ENCODE measurements at regions not wholly inside any gene's neighbourhood (a gene's known extent, or its start where the extent isn't known, plus 50 kb on each side); places are given as distances from the start of the nearest gene placed in this dataset.
"Not testable (repeated sequence)": the region's sequence is repeated elsewhere in the genome, so short reads cannot be mapped to it uniquely, and the experiment has no call there.

DNA sequence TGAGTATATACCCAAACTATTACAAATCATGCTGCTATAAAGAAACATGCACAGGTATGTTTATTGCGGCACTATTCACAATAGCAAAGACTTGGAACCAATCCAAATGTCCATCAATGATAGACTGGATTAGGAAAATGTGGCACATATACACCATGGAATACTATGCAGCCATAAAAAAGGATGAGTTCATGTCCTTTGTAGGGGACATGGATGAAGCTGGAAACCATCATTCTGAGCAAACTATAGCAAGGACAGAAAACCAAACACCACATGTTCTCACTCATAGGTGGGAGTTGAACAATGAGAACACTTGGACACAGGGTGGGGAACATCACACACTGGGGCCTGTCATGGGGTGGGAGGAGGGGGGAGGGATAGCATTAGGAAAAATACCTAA lies 672.7 kb upstream of the CTNND2 start:
- H3K27ac Mint-ChIP-seq; H3K27me3 Mint-ChIP-seq; H3K4me1 Mint-ChIP-seq (ENCODE audit: low read depth); H3K36me3 Mint-ChIP-seq (ENCODE audit: low read depth); H3K9me3 Mint-ChIP-seq; intact Hi-C loops (cut with micrococcal nuclease); H3K4me3 Mint-ChIP-seq: not testable (repeated sequence)

DNA sequence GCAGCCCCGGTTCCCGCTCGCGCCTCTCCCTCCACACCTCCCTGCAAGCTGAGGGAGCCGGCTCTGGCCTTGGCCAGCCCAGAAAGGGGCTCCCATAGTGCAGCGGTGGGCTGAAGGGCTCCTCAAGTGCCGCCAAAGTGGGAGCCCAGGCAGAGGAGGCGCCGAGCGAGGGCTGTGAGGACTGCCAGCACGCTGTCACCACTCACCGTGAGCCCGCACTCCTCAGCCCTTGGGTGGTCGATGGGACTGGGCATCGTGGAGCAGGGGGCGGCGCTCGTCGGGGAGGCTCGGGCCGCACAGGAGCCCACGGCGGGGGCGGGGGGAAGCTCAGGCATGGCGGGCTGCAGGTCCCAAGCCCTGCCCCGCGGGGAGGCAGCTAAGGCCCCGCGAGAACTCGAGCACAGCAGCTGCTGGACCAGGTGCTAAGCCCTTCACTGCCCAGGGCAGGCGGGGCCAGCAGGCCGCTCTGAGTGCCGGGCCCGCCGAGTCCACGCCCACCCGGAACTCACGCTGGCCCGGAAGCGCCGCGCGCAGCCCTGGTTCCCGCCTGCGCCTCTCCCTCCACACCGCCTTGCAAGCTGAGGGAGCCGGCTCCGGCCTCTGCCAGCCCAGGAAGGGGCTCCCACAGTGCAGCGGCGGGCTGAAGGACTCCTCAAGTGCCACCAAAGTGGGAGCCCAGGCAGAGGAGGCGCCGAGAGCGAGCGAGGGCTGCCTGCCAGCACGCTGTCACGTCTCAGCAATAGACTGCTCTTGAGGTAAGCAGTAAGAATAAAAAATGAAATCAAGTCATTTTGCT lies 670.2 kb upstream of the CTNND2 start:
- H3K4me1 Mint-ChIP-seq (ENCODE audit: low read depth); H3K27ac Mint-ChIP-seq; intact Hi-C loops (cut with micrococcal nuclease); H3K9me3 Mint-ChIP-seq; H3K27me3 Mint-ChIP-seq; H3K4me3 Mint-ChIP-seq; H3K36me3 Mint-ChIP-seq (ENCODE audit: low read depth): not testable (repeated sequence)

DNA sequence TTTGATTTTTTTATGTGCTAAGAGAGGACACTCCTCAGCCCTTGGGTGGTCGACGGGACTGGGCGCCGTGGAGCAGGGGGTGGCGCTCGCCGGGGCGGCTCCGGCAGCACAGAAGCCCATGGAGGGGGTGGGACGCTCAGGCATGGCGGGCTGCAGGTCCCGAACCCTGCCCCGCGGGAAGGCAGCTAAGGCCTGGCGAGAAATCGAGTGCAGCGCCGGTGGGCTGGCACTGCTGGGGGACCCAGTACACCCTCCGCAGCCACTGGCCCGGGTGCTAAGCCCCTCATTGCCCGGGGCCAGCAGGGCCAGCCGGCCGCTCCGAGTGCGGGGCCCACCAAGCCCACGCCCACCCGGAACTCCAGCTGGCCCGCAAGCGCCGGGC lies 669.7 kb upstream of the CTNND2 start:
- H3K27ac Mint-ChIP-seq; H3K4me3 Mint-ChIP-seq; H3K36me3 Mint-ChIP-seq (ENCODE audit: low read depth); H3K4me1 Mint-ChIP-seq (ENCODE audit: low read depth); intact Hi-C loops (cut with micrococcal nuclease); H3K27me3 Mint-ChIP-seq; H3K9me3 Mint-ChIP-seq: not testable (repeated sequence)

DNA sequence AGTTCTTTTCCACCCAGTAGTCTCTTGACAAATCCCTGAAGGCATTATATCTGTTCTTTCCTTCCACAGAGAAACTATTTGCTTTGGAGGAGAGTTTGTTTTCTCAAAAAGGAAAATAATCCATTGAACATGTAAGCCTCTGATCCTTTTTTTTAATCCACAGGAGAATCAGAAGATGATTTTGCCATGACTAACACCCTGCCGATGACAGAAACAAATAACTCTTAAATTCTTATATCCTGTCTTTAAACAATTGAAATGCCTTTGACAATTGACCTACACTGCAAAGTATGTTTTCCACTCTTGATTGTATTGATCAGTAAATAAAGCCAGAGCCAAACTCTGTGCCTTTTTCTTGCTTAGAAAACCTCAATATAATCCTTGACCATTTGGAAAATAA lies 666.4 kb upstream of the CTNND2 start:
- H3K9me3 Mint-ChIP-seq, result peaks cover 12% of the 10 kb centered on the region
- no peaks in the 10 kb centered on the region for H3K36me3 Mint-ChIP-seq (ENCODE audit: low read depth)
- H3K27ac Mint-ChIP-seq, result no peak overlapping the region
- intact Hi-C loops (cut with micrococcal nuclease), result no loop called here
- no peaks in the 10 kb centered on the region for H3K27me3 Mint-ChIP-seq
- H3K4me1 Mint-ChIP-seq (ENCODE audit: low read depth), result no peaks in the 10 kb centered on the region
- no peak overlapping the region for H3K4me3 Mint-ChIP-seq

DNA sequence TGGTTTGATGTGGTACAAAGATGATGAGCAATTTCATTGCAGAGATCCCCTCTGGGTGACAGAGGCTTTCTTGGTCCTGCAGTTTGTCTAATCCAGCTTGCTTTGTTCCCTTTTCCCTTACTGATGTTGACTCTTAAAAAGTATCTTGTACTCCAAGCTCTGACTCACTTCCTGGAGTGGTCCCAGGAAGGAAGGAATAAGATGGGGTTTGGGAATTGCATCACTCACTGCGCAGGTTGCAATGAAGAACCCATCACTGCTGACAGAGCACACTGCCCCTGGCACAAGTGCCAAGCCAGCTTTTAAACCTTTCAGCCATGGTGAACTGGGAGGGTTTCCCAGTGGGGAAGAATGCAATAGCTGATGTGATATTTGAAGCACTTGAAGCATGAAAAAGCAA lies 662.2 kb upstream of the CTNND2 start:
- intact Hi-C loops (cut with micrococcal nuclease), result no loop called here
- Mint-ChIP-seq H3K9me3 (peaks cover 32% of the 10 kb centered on the region), H3K27me3 (no peaks in the 10 kb centered on the region), H3K4me1 (ENCODE audit: low read depth) (no peaks in the 10 kb centered on the region), H3K36me3 (ENCODE audit: low read depth) (no peaks in the 10 kb centered on the region), H3K27ac (no peak overlapping the region), H3K4me3 (no peak overlapping the region)

DNA sequence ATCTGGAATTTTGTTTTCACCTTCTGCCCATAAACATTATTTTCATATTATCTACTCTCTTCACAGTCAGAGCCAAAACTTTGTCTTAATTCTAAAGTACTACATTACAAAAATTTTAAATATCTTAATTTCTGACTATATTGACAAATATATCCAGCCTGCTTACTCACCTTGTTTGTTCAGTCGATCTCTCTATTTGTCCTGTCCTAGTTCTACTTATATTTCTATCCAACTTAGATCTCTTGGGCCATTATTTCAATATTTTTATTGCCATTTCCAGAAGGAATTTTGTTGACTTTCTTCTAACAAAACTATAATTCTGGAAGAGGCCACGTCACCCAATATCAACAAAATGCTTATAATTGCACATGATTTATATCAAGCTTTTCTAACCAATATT lies 652.8 kb upstream of the CTNND2 start:
- intact Hi-C loops (cut with micrococcal nuclease), result no loop called here
- Mint-ChIP-seq H3K4me1 (ENCODE audit: low read depth) (no peaks in the 10 kb centered on the region), H3K27me3 (no peaks in the 10 kb centered on the region)

DNA sequence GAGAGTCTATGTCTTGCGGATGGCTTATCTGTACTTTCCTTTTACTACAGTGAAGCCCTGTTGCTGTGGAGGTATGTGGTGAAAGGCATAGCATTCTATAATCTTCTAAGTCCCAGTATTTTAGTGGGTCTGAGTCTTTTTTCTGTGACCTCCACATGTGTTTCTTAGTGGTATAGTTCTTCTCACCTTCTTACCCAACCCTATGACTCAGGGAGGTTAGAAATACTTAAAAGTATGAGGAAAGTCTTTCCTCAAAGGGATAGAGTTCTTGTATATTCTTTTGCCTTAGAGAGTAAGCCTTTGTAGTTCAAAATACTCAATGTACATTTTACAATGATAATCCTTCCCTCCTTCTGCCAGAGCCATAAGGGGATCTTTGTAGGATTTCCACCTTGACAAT lies 621.9 kb upstream of the CTNND2 start:
- intact Hi-C loops (cut with micrococcal nuclease), result no loop called here
- H3K9me3 Mint-ChIP-seq, result no peaks in the 10 kb centered on the region
- no peak overlapping the region for H3K27ac Mint-ChIP-seq
- no peak overlapping the region for H3K4me3 Mint-ChIP-seq
- H3K27me3 Mint-ChIP-seq, result no peaks in the 10 kb centered on the region
- H3K4me1 Mint-ChIP-seq (ENCODE audit: low read depth), result no peaks in the 10 kb centered on the region
- H3K36me3 Mint-ChIP-seq (ENCODE audit: low read depth), result no peaks in the 10 kb centered on the region

More for the DNA sequence above, 652.8 kb upstream of the CTNND2 start:
- H3K9me3 Mint-ChIP-seq, result no peaks in the 10 kb centered on the region
- H3K36me3 Mint-ChIP-seq (ENCODE audit: low read depth), result no peaks in the 10 kb centered on the region
- no peak overlapping the region for H3K4me3 Mint-ChIP-seq
- H3K27ac Mint-ChIP-seq, result no peak overlapping the region

DNA sequence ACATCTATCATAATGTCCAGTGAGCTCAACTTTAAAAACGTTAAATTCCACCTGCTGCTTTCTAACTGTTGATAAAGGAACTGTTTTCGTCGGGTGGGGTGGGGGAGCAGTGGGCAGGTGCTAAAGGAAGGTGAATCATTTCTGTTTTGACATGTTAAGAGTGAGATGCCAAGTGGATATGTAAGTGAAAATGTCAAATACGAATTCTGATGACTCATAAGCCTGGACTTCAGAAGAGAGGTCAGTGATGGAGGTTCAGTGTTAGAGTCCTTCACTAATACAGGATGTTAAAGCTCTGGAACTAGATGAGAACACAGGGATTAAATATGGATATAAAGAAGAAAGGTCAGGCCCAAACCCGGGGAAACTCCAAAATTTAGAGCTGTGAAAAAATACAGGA lies 617.9 kb upstream of the CTNND2 start:
- Mint-ChIP-seq H3K36me3 (ENCODE audit: low read depth) (no peaks in the 10 kb centered on the region), H3K9me3 (peaks cover 27% of the 10 kb centered on the region), H3K4me3 (no peak overlapping the region), H3K27me3 (no peaks in the 10 kb centered on the region), H3K4me1 (ENCODE audit: low read depth) (no peaks in the 10 kb centered on the region), H3K27ac (no peak overlapping the region)
- intact Hi-C loops (cut with micrococcal nuclease), result no loop called here

DNA sequence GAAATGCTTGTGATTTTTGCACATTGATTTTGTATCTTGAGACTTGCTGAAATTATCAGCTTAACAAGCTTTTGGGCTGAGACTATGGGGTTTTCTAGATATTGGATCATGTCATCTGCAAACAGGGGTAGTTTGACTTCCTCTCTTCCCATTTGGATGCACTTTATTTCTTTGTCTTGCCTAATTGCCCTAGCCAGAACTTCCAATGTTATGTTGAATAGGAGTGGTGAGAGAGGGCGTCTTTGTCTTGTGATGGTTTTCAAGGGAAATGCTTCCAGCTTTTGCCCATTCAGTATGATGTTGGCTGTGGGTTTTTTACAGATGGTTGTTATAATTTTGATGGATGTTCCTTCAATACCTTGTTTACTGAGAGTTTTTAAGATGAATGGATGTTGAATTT lies 600.7 kb upstream of the CTNND2 start:
- H3K4me1 Mint-ChIP-seq (ENCODE audit: low read depth); H3K4me3 Mint-ChIP-seq; intact Hi-C loops (cut with micrococcal nuclease); H3K27ac Mint-ChIP-seq; H3K36me3 Mint-ChIP-seq (ENCODE audit: low read depth); H3K27me3 Mint-ChIP-seq: not testable (repeated sequence)
- H3K9me3 Mint-ChIP-seq, result peaks cover 40% of the 10 kb centered on the region

DNA sequence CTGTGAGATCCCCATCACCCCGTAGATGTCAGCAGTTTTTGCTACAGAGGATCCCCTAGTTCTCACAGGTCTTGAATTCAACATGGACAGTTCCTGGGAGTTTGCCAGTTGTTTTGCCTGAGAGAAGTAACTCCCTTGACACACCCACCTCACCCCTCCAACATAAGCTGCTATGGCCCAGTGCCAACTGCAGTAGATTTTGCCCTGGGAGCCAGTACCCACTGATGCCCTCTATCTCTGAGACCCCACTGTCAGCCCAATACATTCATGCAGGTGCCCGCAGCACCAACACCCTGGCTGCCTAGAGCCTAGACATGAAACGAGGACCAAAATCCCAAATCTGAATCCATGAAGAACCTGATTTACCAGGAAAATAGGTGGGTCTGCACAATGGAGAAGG lies 583.9 kb upstream of the CTNND2 start:
- Mint-ChIP-seq H3K27me3 (no peaks in the 10 kb centered on the region), H3K4me3 (no peak overlapping the region), H3K4me1 (ENCODE audit: low read depth) (no peaks in the 10 kb centered on the region), H3K9me3 (peaks cover 45% of the 10 kb centered on the region), H3K27ac (no peak overlapping the region), H3K36me3 (ENCODE audit: low read depth) (no peaks in the 10 kb centered on the region)
- intact Hi-C loops (cut with micrococcal nuclease), result no loop called here

DNA sequence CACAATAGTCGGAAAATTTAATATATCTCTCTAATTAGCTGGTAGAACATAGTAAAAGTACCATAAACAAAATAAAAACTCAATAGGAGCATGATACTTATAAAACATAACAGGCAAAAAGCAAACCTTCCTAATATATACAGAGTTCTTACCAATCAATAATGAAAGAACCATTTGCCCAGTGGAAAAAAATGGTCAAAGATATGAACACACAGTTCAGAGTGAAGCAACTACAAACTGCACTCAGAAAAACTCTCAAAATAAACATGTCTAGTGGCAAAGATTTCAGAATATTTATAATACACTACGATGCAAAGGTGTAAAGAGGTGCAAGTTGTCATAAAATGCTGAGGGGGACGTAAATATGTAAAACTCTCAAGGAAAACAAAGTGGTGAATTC lies 576.2 kb upstream of the CTNND2 start:
- H3K4me1 Mint-ChIP-seq (ENCODE audit: low read depth), result no peaks in the 10 kb centered on the region
- no peaks in the 10 kb centered on the region for H3K27me3 Mint-ChIP-seq
- no peak overlapping the region for H3K4me3 Mint-ChIP-seq
- H3K36me3 Mint-ChIP-seq (ENCODE audit: low read depth), result no peaks in the 10 kb centered on the region
- H3K27ac Mint-ChIP-seq, result no peak overlapping the region
- intact Hi-C loops (cut with micrococcal nuclease), result no loop called here
- peaks cover 15% of the 10 kb centered on the region for H3K9me3 Mint-ChIP-seq

DNA sequence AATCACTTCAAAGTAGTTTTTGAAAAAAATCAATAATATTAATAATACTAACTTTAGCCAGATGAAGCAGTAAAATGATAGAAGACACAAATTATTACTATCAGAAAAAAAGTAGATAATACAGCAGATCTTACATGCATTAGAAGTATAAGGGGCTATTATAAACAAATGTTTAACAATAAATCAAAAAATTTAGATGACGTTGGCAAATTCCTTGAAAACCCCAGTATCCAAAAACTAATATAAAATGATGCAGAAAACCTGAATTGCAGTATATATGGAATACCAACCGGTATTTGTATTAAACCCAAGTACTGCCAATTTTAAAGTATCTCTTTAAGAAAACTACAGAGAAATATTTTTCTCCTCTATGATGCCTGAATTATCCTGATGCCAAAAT lies 573.3 kb upstream of the CTNND2 start:
- peaks cover 6% of the 10 kb centered on the region for H3K9me3 Mint-ChIP-seq
- intact Hi-C loops (cut with micrococcal nuclease), result no loop called here
- H3K36me3 Mint-ChIP-seq (ENCODE audit: low read depth), result no peaks in the 10 kb centered on the region
- H3K4me1 Mint-ChIP-seq (ENCODE audit: low read depth), result no peaks in the 10 kb centered on the region
- H3K4me3 Mint-ChIP-seq, result no peak overlapping the region
- no peak overlapping the region for H3K27ac Mint-ChIP-seq
- no peaks in the 10 kb centered on the region for H3K27me3 Mint-ChIP-seq

DNA sequence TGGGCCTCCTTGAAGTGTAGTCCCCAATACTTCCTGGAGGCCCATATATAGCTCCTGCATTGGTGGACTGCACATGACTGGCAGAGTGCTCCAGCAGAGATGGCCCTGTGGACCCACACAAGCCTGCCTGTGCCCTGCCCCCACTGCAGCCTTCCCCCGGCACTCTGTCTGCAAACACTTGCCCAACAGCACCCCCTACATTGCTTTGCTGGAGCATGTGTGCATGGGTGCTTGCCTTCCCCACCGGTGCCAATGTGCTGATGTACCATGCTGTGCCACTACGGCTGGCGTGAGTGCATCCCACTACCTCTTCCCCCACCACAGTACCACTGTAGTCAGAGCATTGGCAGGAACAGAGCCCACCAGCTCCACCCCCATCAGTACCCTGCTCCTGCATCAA lies 563.6 kb upstream of the CTNND2 start:
- no peaks in the 10 kb centered on the region for H3K36me3 Mint-ChIP-seq (ENCODE audit: low read depth)
- H3K27me3 Mint-ChIP-seq, result no peaks in the 10 kb centered on the region
- peaks cover 63% of the 10 kb centered on the region for H3K9me3 Mint-ChIP-seq
- intact Hi-C loops (cut with micrococcal nuclease), result no loop called here
- no peak overlapping the region for H3K27ac Mint-ChIP-seq
- no peak overlapping the region for H3K4me3 Mint-ChIP-seq
- no peaks in the 10 kb centered on the region for H3K4me1 Mint-ChIP-seq (ENCODE audit: low read depth)

DNA sequence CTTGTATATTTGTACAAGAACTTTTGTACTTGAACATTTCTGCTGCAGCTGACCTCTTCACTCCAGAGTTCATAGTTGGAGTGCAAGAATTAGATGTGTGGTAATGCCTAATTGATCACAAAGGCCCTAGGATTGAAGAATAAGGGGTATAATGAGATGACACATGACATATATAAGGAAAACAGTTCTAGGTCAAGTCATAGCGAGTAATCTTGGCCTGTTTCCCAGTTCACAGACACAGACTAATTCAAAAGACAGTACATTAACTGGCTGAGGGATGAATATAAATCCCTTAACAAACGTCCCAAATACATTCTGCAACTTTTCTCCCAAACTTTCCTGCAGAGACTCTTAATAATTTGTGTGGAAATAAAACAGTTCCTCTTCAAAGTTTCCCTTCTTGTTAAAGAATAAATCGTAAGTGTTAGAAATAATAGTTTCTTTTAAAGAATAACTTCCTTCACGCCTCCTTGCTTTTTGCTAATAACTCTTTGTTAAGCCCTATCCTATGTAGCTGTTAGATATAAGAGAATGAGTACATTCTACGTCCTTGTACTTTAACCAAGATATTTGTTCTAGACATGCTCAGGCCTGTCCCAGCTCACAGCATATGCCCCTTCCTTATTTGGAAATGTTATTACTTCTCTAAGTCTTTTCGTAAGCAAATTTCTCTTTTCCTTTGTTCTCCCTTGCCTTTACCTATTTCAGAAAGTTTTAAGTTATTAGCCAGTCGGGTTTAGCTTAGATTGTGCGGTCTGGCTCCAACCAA lies 556.4 kb upstream of the CTNND2 start:
- intact Hi-C loops (cut with micrococcal nuclease), result no loop called here
- no peaks in the 10 kb centered on the region for H3K4me1 Mint-ChIP-seq (ENCODE audit: low read depth)
- no peaks in the 10 kb centered on the region for H3K36me3 Mint-ChIP-seq (ENCODE audit: low read depth)
- no peaks in the 10 kb centered on the region for H3K27me3 Mint-ChIP-seq
- H3K9me3 Mint-ChIP-seq, result peaks cover 46% of the 10 kb centered on the region
- H3K27ac Mint-ChIP-seq, result no peak overlapping the region
- no peak overlapping the region for H3K4me3 Mint-ChIP-seq

DNA sequence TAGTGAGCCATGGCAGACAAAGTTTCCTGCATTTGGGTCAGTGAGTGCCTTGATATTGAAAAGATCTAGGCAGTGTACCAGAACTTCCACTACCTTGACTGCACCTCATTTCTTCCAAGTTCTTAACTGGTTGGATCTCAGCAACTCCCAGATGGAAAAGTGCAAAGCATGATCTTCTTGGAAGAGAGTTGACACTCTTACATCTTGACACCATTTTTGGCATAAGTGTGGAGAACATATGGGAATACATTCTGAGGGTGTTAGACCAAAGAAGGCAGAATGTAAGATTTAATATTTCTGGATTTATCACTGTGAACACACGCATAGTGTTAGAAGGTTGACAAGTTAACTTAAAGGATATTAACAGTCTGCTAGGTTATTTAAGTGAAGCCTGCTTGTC lies 555.1 kb upstream of the CTNND2 start:
- H3K4me1 Mint-ChIP-seq (ENCODE audit: low read depth), result no peaks in the 10 kb centered on the region
- no peaks in the 10 kb centered on the region for H3K36me3 Mint-ChIP-seq (ENCODE audit: low read depth)
- peaks cover 46% of the 10 kb centered on the region for H3K9me3 Mint-ChIP-seq
- no peaks in the 10 kb centered on the region for H3K27me3 Mint-ChIP-seq
- intact Hi-C loops (cut with micrococcal nuclease), result no loop called here
- no peak overlapping the region for H3K27ac Mint-ChIP-seq
- no peak overlapping the region for H3K4me3 Mint-ChIP-seq
